T-cell (primary cell): ENCODE measurements at regions not wholly inside any gene's neighbourhood (a gene's known extent, or its start where the extent isn't known, plus 50 kb on each side); places are given as distances from the start of the nearest gene placed in this dataset.

ENCODE experiments used
- ATAC-seq, 4 experiments: fragments of 200-7000 bp in 3 of 4; fragments of 150-1000 bp in 1 of 4; cut with Tn5 transposase; replicated peaks in 1 of 4; 1 replicate in 3 of 4; 2 replicates in 1 of 4; pipeline ENCODE4 v1.10.0; 2021; ENCODE audit warnings: moderate library complexity in 3 of 4, mild to moderate bottlenecking in 2 of 4, moderate number of reproducible peaks in 1 of 4
- CTCF ChIA-PET, 2 donors: fragments of 300-600 bp; sonication (Branson Sonifier 250); formaldehyde crosslinking; loops; one replicate each; lab custom pipeline; 2022; ENCODE audit warnings: antibody characterized with exemption in 2 of 2; lab: Charles Lee
- POLR2A ChIA-PET, 2 donors: fragments of 300-600 bp; sonication (Branson Sonifier 250); formaldehyde crosslinking; loops; one replicate each; lab custom pipeline; 2022; ENCODE audit warnings: antibody characterized with exemption in 2 of 2; lab: Charles Lee
- DNase-seq, 35 experiments: peaks; one replicate each; pipeline versions ENCODE4 v3.0.0 to v3.0.0-alpha.2; 2013 to 2023
- H3K27ac ChIP-seq: one replicate; pipeline ENCODE4 v1.5.1; 2013; ENCODE audit warnings: low read length
- H3K27me3 ChIP-seq, 2 experiments: replicated peaks in 1 of 2; 1 replicate in 1 of 2; 2 replicates in 1 of 2; pipeline versions ENCODE4 v1.6.1 to v1.7.0; 2013; ENCODE audit warnings: low read length in 1 of 2, mixed read lengths in 1 of 2; ENCODE audit not compliant: control insufficient read depth in 2 of 2, insufficient read depth in 2 of 2; ENCODE audit errors: extremely low read depth in 1 of 2
- H3K36me3 ChIP-seq, 2 donors: 1 replicate in 1 of 2; 2 replicates in 1 of 2; pipeline versions ENCODE4 v1.6.1 to v1.7.0; 2013; ENCODE audit warnings: low read length in 1 of 2; ENCODE audit not compliant: control insufficient read depth in 2 of 2, insufficient read depth in 1 of 2; ENCODE audit errors: extremely low read depth in 1 of 2
- H3K4me1 ChIP-seq, 2 experiments: 1 replicate in 1 of 2; 2 replicates in 1 of 2; pipeline versions ENCODE4 v1.6.1 to v1.7.0; 2013; ENCODE audit warnings: low read length in 2 of 2, mixed read lengths in 1 of 2; ENCODE audit not compliant: insufficient read depth in 2 of 2, control insufficient read depth in 1 of 2; ENCODE audit errors: extremely low read depth in 1 of 2
- H3K4me3 ChIP-seq, 2 donors: 1 replicate in 1 of 2; 2 replicates in 1 of 2; pipeline versions ENCODE4 v1.5.1 to v1.7.0; 2013; ENCODE audit warnings: mild to moderate bottlenecking in 2 of 2, low read length in 1 of 2, moderate library complexity in 1 of 2; ENCODE audit not compliant: control insufficient read depth in 1 of 2; ENCODE audit errors: extremely low read depth in 1 of 2
- H3K9me3 ChIP-seq: 2 replicates; pipeline ENCODE4 v1.7.0; 2013
- H3K27ac Mint-ChIP-seq, 2 donors: one replicate each; pipeline ENCODE4 v1.8.0; 2020 to 2021; ENCODE audit warnings: mild to moderate bottlenecking in 2 of 2, mixed read lengths in 2 of 2
- H3K27me3 Mint-ChIP-seq, 2 donors: one replicate each; pipeline ENCODE4 v1.8.0; 2021 to 2022; ENCODE audit warnings: mixed read lengths in 2 of 2
- H3K36me3 Mint-ChIP-seq: one replicate; pipeline ENCODE4 v1.8.0; 2021; ENCODE audit warnings: mixed read lengths
- H3K4me1 Mint-ChIP-seq, 3 donors: one replicate each; pipeline ENCODE4 v1.8.0; 2020 to 2022; ENCODE audit warnings: mixed read lengths in 3 of 3, mild to moderate bottlenecking in 1 of 3
- H3K4me3 Mint-ChIP-seq, 3 donors: one replicate each; pipeline ENCODE4 v1.8.0; 2020 to 2022; ENCODE audit warnings: mild to moderate bottlenecking in 3 of 3, mixed read lengths in 3 of 3, moderate library complexity in 3 of 3
- H3K9me3 Mint-ChIP-seq, 3 donors: one replicate each; pipeline ENCODE4 v1.8.0; 2020 to 2022; ENCODE audit warnings: mixed read lengths in 3 of 3
- WGBS: methylation state at CpG from one replicate; pipeline ENCODE4 v1.1.5; 2013; ENCODE audit warnings: missing lambda C conversion rate; ENCODE audit not compliant: insufficient coverage; 5-methylcytosine and 5-hydroxymethylcytosine counted together

DNA sequence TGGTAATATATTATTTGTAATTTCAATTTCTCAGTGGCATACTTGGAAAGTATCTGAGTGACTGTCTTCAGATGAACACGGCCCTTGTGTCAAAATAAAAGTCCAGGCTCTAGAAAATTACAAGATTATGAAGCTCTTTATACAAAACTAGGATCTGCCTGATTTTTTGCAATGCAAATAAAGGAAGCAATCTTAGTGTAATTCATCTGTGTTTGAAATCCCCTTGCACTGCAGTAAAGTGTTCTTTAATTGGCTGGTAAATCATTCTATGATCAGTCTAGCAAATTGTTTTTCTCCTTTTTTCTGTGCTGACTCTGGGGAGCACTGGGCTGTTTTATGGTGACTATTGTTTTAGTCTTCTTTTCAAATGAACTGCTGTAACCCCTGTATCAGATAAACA, 1039.0 kb downstream of the SOCS6 start:
- H3K9me3 Mint-ChIP-seq, result peaks cover 4 to 14% (median 6%) of the 10 kb centered on the region in 3 donors

DNA sequence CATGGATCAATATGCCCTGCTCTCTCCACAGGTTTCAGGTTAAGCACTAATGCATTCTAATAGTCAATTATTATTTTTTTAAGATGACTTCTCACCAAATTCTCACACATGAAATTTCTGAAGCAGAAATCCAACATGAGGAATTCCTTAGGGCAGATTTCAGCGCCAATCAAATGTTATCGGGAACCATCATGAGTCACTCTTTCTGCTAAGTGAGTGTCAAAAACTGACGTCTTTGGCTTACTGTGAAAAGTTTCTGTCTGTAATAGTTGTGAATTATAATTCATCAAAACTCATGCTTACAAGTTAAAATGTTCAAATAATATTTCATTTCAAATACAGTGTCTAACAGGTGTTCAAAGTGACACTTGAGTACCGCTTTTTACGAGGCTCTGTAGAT, 1038.6 kb downstream of the SOCS6 start:
- ChIA-PET CTCF (no interaction called here), POLR2A (no interaction called here)
- H3K4me1 ChIP-seq, result no peaks in the 10 kb centered on the region
- H3K4me1 Mint-ChIP-seq, result no peaks in the 10 kb centered on the region
- DNase-seq (no peak), ATAC-seq (no peak)
- no CpG with 5 or more reads among the region's 5 CpGs for WGBS
- no peak overlapping the region for H3K4me3 Mint-ChIP-seq
- H3K27ac Mint-ChIP-seq, result no peak overlapping the region
- H3K36me3 ChIP-seq, result no peaks in the 10 kb centered on the region
- H3K4me3 ChIP-seq, result no peak overlapping the region
- no peaks in the 10 kb centered on the region for H3K27me3 ChIP-seq
- H3K27ac ChIP-seq, result no peak overlapping the region
- H3K36me3 Mint-ChIP-seq, result no peaks in the 10 kb centered on the region
- H3K9me3 ChIP-seq, result no peaks in the 10 kb centered on the region
- H3K9me3 Mint-ChIP-seq, result peaks cover 4 to 14% (median 6%) of the 10 kb centered on the region in 3 donors
- no peaks in the 10 kb centered on the region for H3K27me3 Mint-ChIP-seq

More for the DNA sequence above, 1039.0 kb downstream of the SOCS6 start:
- Mint-ChIP-seq H3K27me3 (no peaks in the 10 kb centered on the region), H3K36me3 (no peaks in the 10 kb centered on the region), H3K4me3 (no peak overlapping the region), H3K4me1 (no peaks in the 10 kb centered on the region), H3K27ac (no peak overlapping the region)
- ChIA-PET POLR2A (no interaction called here), CTCF (no interaction called here)
- Histone ChIP-seq H3K9me3 (no peaks in the 10 kb centered on the region), H3K27ac (no peak overlapping the region), H3K36me3 (no peaks in the 10 kb centered on the region), H3K4me3 (no peak overlapping the region), H3K27me3 (no peaks in the 10 kb centered on the region), H3K4me1 (no peaks in the 10 kb centered on the region)
- no CpG with 5 or more reads among the region's 1 CpG for WGBS
- ATAC-seq, result no peak
- DNase-seq, result no peak

DNA sequence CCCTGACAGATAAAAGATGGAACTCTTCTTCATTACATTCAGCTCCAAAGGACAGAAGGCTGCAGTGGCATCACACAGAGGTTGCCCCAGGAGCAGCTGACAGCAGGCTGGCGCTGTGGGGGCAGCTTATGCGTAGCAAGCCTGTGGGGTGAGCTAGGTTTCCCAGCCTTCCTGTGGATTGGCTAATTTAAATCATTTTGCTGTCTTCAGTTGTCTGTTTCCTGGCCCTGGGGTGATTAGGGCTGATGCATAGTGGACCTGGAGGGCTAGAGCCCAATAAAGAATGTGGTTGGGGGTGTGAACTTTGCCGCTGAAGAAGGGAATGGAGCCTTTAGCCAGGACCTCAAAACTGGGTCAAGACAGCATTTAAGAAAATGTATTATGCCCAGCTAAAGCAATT, 1038.0 kb downstream of the SOCS6 start:
- Mint-ChIP-seq H3K9me3 (peaks cover 4 to 14% (median 6%) of the 10 kb centered on the region in 3 donors), H3K4me3 (no peak overlapping the region), H3K4me1 (no peaks in the 10 kb centered on the region), H3K27me3 (no peaks in the 10 kb centered on the region), H3K36me3 (no peaks in the 10 kb centered on the region), H3K27ac (no peak overlapping the region)
- CTCF ChIA-PET, result no interaction called here
- Histone ChIP-seq H3K9me3 (no peaks in the 10 kb centered on the region), H3K4me3 (no peak overlapping the region), H3K36me3 (no peaks in the 10 kb centered on the region), H3K4me1 (no peaks in the 10 kb centered on the region), H3K27me3 (no peaks in the 10 kb centered on the region), H3K27ac (no peak overlapping the region)
- ATAC-seq (no peak), DNase-seq (no peak)
- 90% methylated on average over 2 of the region's 3 CpGs for WGBS
- POLR2A ChIA-PET, result no interaction called here

DNA sequence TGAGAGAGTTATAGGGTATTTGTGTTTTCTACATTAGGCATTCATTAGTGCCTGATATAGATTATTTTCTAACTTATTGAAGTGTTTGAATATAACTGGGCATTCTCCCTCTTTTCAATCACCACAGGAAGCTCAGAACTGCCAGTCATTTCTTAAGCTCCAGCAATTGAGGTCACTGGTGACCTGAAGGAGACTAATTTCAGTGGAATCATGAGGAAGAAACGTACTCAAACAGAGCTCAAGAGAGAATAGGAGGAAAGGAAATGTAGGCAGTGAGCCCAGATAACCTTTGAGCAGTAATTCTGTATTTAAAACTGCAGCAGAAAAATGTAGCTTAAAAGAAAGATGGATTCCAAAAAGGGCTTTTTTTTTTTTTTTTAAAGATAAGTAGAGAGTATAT, 1035.5 kb downstream of the SOCS6 start:
- Mint-ChIP-seq H3K4me1 (no peaks in the 10 kb centered on the region), H3K36me3 (no peaks in the 10 kb centered on the region), H3K9me3 (peaks cover 4 to 7% (median 6%) of the 10 kb centered on the region in 3 donors), H3K27ac (no peak overlapping the region), H3K4me3 (no peak overlapping the region), H3K27me3 (no peaks in the 10 kb centered on the region)
- Histone ChIP-seq H3K36me3 (no peaks in the 10 kb centered on the region), H3K9me3 (no peaks in the 10 kb centered on the region), H3K4me3 (no peak overlapping the region), H3K4me1 (no peaks in the 10 kb centered on the region), H3K27ac (no peak overlapping the region), H3K27me3 (no peaks in the 10 kb centered on the region)
- ChIA-PET POLR2A (interaction anchor here in 1 of 2 donors (0.7 kb wide), 1 partner anchor 213 kb away, joined by 6 read pairs; no protein-coding TSS in a partner anchor), CTCF (no interaction called here)
- ATAC-seq (no peak), DNase-seq (no peak)
- 40% methylated on average over 1 of the region's 1 CpG for WGBS

DNA sequence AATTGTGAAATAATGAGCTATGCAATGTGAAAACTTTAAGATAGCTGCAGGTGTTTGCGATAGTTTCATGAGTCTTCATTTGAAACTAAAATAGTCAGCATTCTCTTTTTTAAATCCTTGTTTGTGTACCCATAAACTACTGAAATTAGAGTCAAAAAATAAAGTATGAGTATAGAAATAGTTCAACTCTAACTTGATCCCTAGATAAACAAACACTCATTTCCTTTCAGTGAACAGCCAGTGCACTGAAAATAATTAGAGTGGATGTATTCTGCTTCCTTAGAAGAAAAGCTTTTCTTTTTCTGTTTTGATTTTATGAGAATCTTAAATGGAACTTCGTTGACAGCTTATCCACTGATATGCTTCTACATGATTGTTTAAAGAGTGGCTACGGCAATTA, 1033.4 kb downstream of the SOCS6 start:
- Histone ChIP-seq H3K4me1 (no peaks in the 10 kb centered on the region), H3K36me3 (no peaks in the 10 kb centered on the region), H3K4me3 (no peak overlapping the region), H3K9me3 (no peaks in the 10 kb centered on the region), H3K27ac (no peak overlapping the region), H3K27me3 (no peaks in the 10 kb centered on the region)
- Mint-ChIP-seq H3K27ac (no peak overlapping the region), H3K9me3 (peaks cover 4 to 7% (median 6%) of the 10 kb centered on the region in 3 donors), H3K27me3 (no peaks in the 10 kb centered on the region), H3K36me3 (no peaks in the 10 kb centered on the region), H3K4me3 (no peak overlapping the region), H3K4me1 (no peaks in the 10 kb centered on the region)
- ChIA-PET CTCF (interaction anchor here in 1 of 2 donors (1.2 kb wide), 1 partner anchor 13 kb away, joined by 3 read pairs; no protein-coding TSS in a partner anchor), POLR2A (no interaction called here)
- ATAC-seq (no peak), DNase-seq (no peak)
- no CpG with 5 or more reads among the region's 3 CpGs for WGBS

DNA sequence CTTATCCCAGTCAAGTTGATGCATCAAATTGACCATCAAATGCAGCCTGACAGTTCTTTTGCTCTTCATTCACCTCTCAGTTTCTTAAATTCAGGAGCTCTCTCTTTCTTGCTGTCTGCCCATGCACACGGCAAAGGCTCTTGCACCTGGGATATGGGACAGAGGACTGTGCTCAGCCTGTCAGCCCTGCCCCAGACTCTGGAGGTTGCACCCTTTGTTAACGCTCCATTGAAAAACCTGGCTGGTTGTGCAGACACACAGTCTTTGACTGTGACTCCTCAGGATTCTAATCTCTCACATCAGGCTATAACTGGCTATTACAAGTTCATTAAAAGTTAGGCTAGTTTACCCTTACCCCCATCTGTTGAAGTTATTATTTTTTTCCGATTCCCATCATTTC, 1032.5 kb downstream of the SOCS6 start:
- CTCF ChIA-PET, result interaction anchor here (0.6 to 1.2 kb wide), 2 partner anchors 12 to 865 kb away, joined by 3 read pairs; no protein-coding TSS in a partner anchor
- no peak overlapping the region for H3K4me3 ChIP-seq
- DNase-seq (no peak), ATAC-seq (no peak)
- Mint-ChIP-seq H3K27me3 (no peaks in the 10 kb centered on the region), H3K4me3 (no peak overlapping the region), H3K27ac (no peak overlapping the region), H3K36me3 (no peaks in the 10 kb centered on the region), H3K4me1 (no peaks in the 10 kb centered on the region), H3K9me3 (peaks cover 4 to 7% (median 6%) of the 10 kb centered on the region in 3 donors)
- no peaks in the 10 kb centered on the region for H3K9me3 ChIP-seq
- H3K27me3 ChIP-seq, result no peaks in the 10 kb centered on the region
- no peak overlapping the region for H3K27ac ChIP-seq
- POLR2A ChIA-PET, result no interaction called here
- no peaks in the 10 kb centered on the region for H3K36me3 ChIP-seq
- H3K4me1 ChIP-seq, result no peaks in the 10 kb centered on the region
- 83% methylated on average over 2 of the region's 3 CpGs for WGBS

DNA sequence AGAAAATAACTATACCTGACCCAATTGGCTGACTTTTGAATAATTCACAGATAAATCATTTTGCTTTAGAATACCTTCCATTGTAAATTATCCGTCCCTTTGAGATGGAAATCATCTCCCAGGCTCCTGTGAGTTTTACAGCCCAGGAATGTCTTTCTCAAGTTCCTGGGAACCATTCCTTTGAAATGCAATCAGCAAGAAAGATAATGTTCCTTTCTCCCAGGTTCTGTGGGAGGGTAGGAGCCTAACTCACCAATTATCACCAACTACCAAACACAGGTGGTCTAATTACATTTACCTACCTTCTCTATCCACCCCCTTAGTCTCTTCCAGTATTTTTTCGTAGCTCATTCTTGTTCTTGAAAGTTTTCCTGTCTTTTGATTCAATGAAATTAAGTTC, 1016.0 kb downstream of the SOCS6 start:
- no peaks in the 10 kb centered on the region for H3K9me3 Mint-ChIP-seq
- no peak overlapping the region for H3K4me3 Mint-ChIP-seq
- no peak for DNase-seq
- no peaks in the 10 kb centered on the region for H3K27me3 Mint-ChIP-seq
- WGBS, result no CpG with 5 or more reads among the region's 2 CpGs
- ATAC-seq, result no peak
- no peaks in the 10 kb centered on the region for H3K36me3 ChIP-seq
- no peak overlapping the region for H3K4me3 ChIP-seq
- H3K4me1 Mint-ChIP-seq, result no peaks in the 10 kb centered on the region
- no peaks in the 10 kb centered on the region for H3K36me3 Mint-ChIP-seq
- no peaks in the 10 kb centered on the region for H3K4me1 ChIP-seq
- POLR2A ChIA-PET, result no interaction called here
- no peak overlapping the region for H3K27ac ChIP-seq
- no peaks in the 10 kb centered on the region for H3K9me3 ChIP-seq
- no peaks in the 10 kb centered on the region for H3K27me3 ChIP-seq
- CTCF ChIA-PET, result no interaction called here
- H3K27ac Mint-ChIP-seq, result no peak overlapping the region
